ENCODE measurements at regions not wholly inside any gene's neighbourhood (a gene's known extent, or its start where the extent isn't known, plus 50 kb on each side); places are given as distances from the start of the nearest gene placed in this dataset.

DNA sequence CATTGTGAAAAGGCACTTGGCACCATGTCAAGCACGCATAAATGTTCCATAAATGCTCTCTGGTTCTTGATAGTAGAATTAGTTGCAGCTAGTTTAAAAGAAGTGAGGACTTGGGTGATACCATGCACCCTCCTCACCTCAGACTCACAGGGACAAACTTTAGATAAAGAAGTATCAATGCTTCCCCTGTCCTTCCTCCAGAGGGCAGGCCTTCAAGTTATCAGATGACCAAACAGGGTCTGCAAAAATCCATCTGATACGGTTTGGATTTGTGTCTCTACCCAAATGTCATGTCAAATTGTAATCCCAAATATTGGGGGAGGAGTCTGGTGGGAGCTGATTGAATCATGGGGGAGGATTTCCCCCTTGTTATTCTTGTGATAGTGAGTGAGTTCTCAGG lies 54.1 kb downstream of the C1QL2 start:
- ChIA-PET POLR2A (no interaction called here), CTCF (no interaction called here)
- Histone ChIP-seq H3K36me3 (ENCODE audit: control insufficient read depth, insufficient read depth, low read length) (no peaks in the 10 kb centered on the region), H3K27me3 (ENCODE audit: control insufficient read depth, insufficient read depth, low read length) (no peaks in the 10 kb centered on the region), H3K4me3 (ENCODE audit: low read depth, low read length) (no peak overlapping the region)
- DNase-seq (ENCODE audit: low read depth), result no peak
- no peak for TF ChIP-seq CTCF (IDR thresholded peaks at IDR 0.05; ENCODE audit: insufficient read depth, low read depth, low read length)

DNA sequence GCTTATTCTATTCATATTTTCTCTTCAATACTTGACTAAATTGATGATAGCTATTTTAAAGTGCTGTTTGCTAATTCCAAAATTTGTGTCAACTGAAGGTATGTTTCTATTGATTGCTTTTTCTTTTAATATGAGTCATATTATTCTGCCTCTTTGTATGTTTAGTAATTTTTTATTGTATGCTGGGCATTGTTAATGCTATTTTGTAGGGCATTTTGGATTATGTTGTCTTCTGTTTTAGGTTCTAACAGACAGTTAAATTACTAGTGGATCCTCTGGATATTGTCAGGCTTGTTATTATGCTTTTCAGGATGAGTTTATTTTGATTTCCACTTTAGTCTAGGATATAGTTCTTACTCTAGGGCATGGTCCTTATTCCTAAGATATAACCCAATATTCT lies 55.6 kb downstream of the C1QL2 start:
- Histone ChIP-seq H3K36me3 (ENCODE audit: control insufficient read depth, insufficient read depth, low read length) (no peaks in the 10 kb centered on the region), H3K27me3 (ENCODE audit: control insufficient read depth, insufficient read depth, low read length) (no peaks in the 10 kb centered on the region), H3K4me3 (ENCODE audit: low read depth, low read length) (no peak overlapping the region)
- ChIA-PET POLR2A (no interaction called here), CTCF (no interaction called here)
- TF ChIP-seq CTCF (IDR thresholded peaks at IDR 0.05; ENCODE audit: insufficient read depth, low read depth, low read length), result no peak
- no peak for DNase-seq (ENCODE audit: low read depth)

GRCh38 chr2:119088416-119088815 lies 70.1 kb downstream of the C1QL2 start:
- Histone ChIP-seq H3K36me3 (ENCODE audit: control insufficient read depth, insufficient read depth, low read length) (no peaks in the 10 kb centered on the region), H3K4me3 (ENCODE audit: low read depth, low read length) (no peak overlapping the region), H3K27me3 (ENCODE audit: control insufficient read depth, insufficient read depth, low read length) (no peaks in the 10 kb centered on the region)
- TF ChIP-seq CTCF (IDR thresholded peaks at IDR 0.05; ENCODE audit: insufficient read depth, low read depth, low read length), result no peak
- ChIA-PET CTCF (no interaction called here), POLR2A (no interaction called here)
- DNase-seq (ENCODE audit: low read depth), result no peak

DNA sequence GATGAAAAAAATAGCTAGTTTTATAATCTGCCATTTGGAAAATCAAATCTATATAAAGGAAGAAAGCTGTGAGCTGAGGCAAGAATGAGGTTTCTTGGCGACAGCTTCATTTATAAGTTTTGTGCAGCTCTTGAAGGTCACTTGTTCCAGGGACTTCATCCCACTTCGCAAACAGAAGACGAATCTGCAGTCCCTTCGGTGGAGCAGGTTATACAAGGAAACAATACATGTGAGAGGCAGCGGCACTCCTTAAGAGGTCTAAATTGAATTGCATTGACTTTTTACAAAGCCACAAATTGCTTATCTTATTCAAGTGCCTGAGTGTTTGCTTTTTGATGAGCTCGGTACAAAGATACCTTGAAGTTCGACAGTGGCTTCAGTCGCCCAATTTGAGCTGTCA lies 72.2 kb downstream of the C1QL2 start:
- TF ChIP-seq CTCF (IDR thresholded peaks at IDR 0.05; ENCODE audit: insufficient read depth, low read depth, low read length), result no peak
- ChIA-PET CTCF (no interaction called here), POLR2A (no interaction called here)
- Histone ChIP-seq H3K27me3 (ENCODE audit: control insufficient read depth, insufficient read depth, low read length) (no peaks in the 10 kb centered on the region), H3K36me3 (ENCODE audit: control insufficient read depth, insufficient read depth, low read length) (no peaks in the 10 kb centered on the region), H3K4me3 (ENCODE audit: low read depth, low read length) (no peak overlapping the region)
- no peak for DNase-seq (ENCODE audit: low read depth)

- ChIA-PET CTCF (no interaction called here), POLR2A (no interaction called here)
- H3K36me3 ChIP-seq (ENCODE audit: control insufficient read depth, insufficient read depth, low read length), result no peaks in the 10 kb centered on the region
- H3K4me3 ChIP-seq (ENCODE audit: low read depth, low read length), result no peak overlapping the region
- no peaks in the 10 kb centered on the region for H3K27me3 ChIP-seq (ENCODE audit: control insufficient read depth, insufficient read depth, low read length)
- TF ChIP-seq CTCF (IDR thresholded peaks at IDR 0.05; ENCODE audit: insufficient read depth, low read depth, low read length), result no peak
- no peak for DNase-seq (ENCODE audit: low read depth)
These were observed 72.9 kb downstream of the C1QL2 start for GRCh38 chr2:119085613-119086012.
